D721Med (cell line): ENCODE measurements at regions not wholly inside any gene's neighbourhood (a gene's known extent, or its start where the extent isn't known, plus 50 kb on each side); places are given as distances from the start of the nearest gene placed in this dataset.

Experiments used
- DNase-seq: peaks from one replicate; pipeline ENCODE4 v3.0.0; 2011; ENCODE audit warnings: low spot score; ENCODE audit not compliant: insufficient read length
- FAIRE-seq: peaks from 2 replicates; lab custom pipeline; 2011; peaks lifted over from hg19 to GRCh38; lab: Jason Lieb, UNC
- CTCF ChIP-seq: IDR thresholded peaks from 2 replicates; pipeline ENCODE4 v1.5.1; 2012; ENCODE audit warnings: mild to moderate bottlenecking, control low read depth; ENCODE audit not compliant: insufficient read depth; ENCODE audit errors: missing control alignments

- FAIRE-seq: no peak
- DNase-seq: no peak
- TF ChIP-seq CTCF: no peak
These were observed 243.7 kb upstream of the BMPER start for GRCh38 chr7:33661430-33662160.

GRCh38 chr7:33666531-33666930 is 238.8 kb upstream of the BMPER start:
- FAIRE-seq (no peak), DNase-seq (no peak)
- no peak for TF ChIP-seq CTCF

- no peak for FAIRE-seq
- no peak for TF ChIP-seq CTCF
- no peak for DNase-seq
These were observed 238.1 kb upstream of the BMPER start for GRCh38 chr7:33667196-33667595.

- FAIRE-seq: no peak
- no peak for TF ChIP-seq CTCF
- no peak for DNase-seq
These were observed 236.1 kb upstream of the BMPER start for GRCh38 chr7:33669251-33669670.

GRCh38 chr7:33671531-33672262 is 233.6 kb upstream of the BMPER start:
- no peak for FAIRE-seq
- no peak for DNase-seq
- TF ChIP-seq CTCF: no peak

GRCh38 chr7:33673029-33673700 is 232.2 kb upstream of the BMPER start:
- no peak for DNase-seq
- TF ChIP-seq CTCF: no peak
- no peak for FAIRE-seq
